IPS-NIHi11 (cell line): ENCODE measurements at regions not wholly inside any gene's neighbourhood (a gene's known extent, or its start where the extent isn't known, plus 50 kb on each side); places are given as distances from the start of the nearest gene placed in this dataset.
"Not testable (repeated sequence)": the region's sequence is repeated elsewhere in the genome, so short reads cannot be mapped to it uniquely, and the experiment has no call there.

Experiments used
- DNase-seq: peaks from one replicate; pipeline ENCODE4 v3.0.0; 2012; ENCODE audit warnings: mixed read lengths, low spot score

DNA sequence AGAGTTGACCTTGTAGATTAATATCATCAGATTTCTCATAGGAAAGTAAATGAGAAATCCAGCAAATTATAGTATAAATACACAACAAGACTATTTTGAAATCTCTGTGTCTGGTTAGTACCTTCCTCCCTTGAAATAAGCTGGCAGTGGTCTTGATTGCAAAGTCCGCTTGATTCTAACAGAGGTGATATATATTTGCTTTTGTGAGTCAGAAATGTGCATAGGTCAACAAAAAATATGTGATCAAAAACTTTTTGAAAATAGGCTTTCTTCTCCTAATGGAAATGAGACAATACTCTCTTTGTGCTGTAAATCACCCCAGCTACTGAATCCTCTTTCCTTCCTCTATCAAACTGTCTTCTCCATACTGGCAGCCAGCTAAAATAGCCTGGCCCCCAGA lies 749.2 kb upstream of the CDH10 start:
- no peak for DNase-seq

DNA sequence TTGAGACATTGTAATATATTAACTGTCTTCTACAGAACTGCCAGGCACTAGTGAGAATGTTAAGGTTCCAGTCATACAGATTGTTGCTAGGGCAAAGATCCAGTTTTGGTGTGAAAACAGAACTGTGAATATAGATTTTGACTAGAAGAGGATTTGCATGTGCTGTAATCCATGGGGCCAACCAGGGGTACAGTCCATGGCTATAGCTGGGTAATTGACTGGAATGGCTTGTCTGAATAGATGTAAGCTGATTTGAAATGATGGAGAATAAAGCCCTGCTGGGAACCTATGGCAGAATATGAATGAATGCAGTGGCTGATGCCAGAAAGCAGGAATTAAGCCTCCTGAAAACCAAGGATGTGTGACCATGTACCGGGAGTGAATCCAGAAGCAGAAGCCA lies 748.5 kb upstream of the CDH10 start:
- no peak for DNase-seq

DNA sequence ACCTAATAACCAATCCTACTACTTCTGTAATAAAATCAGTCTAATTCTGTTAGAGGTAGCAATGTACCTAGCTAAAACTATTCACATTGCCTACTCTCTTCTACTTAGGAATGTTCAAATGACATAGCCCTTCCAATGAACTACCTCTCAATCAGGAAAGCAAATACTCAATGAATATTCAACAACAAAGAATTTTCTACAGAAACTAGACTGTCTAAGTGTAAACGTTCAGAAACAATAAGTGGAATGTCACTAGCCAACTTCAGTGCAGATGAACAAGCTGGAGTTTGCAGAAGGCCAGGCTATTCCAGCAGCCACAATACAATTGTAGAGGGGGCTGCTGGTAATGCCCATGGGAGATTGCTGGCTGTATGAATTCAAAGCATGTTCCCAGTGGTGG lies 743.2 kb upstream of the CDH10 start:
- no peak for DNase-seq

DNA sequence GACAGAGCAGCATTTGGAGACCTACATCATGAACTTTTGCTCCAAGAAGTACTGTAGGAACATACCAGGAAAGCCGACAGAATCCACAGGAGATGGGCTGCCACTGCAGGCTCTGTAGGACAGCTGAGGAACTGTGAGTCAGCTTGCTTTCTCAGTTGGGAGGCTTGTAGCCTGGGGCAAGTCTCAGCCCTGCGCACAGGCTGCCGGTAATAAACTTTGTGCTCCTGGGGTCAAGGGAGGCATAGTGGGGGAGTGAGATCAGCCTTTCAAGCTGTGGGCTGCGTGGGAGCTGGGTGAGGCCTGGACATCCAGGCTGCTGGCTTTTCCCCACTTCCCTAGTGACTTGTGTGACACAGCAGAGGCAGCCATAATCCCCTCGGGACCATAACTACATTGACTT lies 718.0 kb upstream of the CDH10 start:
- no peak for DNase-seq

DNA sequence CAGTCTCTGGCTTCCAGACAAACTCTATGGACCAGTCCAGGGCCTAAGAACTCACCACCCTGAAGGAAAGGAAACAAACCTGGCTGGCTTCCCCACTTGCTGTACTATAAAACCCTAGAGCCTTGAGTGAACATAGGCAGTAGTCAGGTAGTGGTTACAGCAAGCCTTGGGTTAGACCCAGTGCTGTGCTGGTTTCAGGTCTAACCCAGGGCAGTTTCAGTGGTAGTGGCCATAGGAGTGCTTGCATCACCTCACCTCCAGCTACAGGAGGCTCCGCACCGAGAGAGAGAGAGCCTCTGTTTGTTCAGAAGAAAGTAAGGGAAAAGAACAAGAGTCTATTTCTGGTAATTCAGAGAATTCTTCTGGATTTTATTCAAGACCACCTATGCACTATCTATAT lies 714.1 kb upstream of the CDH10 start:
- no peak for DNase-seq

DNA sequence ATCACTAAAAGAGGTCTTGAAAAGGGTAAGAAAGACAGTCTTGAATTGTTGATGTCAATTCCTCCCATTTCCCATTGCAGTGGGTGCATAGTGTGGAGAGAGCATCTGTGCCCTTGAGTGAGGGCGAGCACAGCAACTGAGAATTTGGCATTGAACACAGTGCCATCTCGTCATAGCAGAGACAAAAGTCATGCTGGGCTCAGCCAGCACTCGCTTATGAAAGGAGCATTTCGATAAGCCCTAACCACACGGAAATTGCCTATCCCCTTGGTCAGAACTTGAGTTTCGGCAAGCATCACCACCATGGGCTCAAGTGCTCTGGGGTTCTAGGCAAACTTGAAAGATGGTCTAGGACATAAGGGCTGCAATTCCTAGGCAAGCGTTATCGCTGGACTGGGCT lies 712.8 kb upstream of the CDH10 start:
- DNase-seq, result no peak

DNA sequence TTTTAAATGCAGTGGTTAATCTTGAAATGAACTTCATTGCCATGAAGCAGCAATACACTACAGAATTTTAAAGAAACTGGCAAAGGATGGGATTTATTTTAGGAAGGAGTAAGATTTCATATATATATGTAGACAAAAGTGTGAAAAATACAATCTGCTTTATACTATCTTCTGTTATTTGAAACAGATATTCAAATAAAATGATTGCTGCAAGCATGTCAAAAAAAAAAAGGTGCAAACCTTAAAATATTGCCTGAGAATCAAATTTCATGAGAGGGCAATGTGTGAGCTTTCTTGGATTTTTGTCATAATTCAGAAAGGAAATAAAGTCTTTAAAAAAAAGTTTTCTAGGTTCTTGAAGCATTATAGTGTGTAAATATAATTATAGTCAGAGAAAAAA lies 705.0 kb upstream of the CDH10 start:
- DNase-seq, result no peak

DNA sequence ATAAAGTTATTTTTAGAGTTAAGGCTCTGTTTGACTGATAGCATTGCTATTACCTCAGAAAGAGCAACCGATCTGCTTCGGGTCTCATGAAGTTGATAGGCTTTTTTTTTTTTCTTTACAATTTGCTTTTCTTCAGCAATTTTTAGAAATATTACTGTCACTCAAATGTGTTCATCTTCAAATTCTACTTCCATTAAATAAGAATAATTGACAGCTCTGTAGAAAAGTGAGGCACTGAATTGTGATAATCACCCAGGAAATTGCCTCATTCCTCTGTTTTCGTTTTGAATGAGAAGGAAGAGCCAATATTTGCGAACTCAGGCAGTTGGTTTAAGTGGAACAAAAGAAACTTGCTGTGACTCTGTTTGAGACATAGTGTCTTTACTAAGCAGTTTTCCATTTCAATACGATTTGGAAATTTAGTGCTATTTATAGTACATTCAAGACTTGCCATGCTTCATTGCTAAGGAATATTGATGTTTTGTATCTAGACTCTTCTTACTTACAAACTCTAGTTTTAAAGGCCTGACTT lies 700.5 kb upstream of the CDH10 start:
- DNase-seq, result no peak

DNA sequence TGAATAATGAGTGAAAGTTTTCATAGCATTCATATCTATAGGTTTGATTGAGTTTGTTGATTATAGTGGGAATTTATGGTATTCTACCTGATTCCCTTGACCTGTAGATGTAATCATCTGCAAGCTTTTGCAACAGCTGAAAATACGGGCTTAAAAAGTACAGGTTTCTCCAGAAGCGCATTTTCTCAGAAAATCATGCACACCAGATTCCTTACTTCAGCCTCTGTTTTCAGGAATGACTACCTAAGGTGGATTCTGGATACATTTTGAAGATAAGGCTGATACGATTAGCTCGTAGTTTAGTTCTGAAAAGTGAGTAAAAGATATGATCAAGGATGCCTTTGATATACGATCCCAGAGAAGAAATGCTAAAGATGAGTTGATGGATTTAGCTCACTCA lies 694.8 kb upstream of the CDH10 start:
- no peak for DNase-seq

DNA sequence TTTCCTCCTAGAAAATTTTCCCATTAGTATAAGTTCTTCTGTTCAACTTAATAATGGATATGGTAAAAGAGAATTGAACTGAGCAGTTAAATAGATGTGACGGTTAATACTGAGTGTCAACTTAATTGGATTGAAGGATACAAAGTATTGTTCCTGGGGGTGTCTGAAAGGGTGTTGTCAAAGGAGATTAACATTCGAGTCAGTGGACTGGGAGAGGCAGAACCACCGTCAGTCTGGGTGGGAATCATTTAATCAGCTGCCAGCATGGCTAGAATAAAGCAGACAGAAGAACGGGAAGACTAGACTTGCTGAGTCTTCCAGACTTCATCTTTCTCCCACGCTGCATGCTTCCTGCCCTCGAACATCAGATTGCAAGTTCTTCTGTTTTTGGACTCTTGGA lies 689.6 kb upstream of the CDH10 start:
- no peak for DNase-seq

DNA sequence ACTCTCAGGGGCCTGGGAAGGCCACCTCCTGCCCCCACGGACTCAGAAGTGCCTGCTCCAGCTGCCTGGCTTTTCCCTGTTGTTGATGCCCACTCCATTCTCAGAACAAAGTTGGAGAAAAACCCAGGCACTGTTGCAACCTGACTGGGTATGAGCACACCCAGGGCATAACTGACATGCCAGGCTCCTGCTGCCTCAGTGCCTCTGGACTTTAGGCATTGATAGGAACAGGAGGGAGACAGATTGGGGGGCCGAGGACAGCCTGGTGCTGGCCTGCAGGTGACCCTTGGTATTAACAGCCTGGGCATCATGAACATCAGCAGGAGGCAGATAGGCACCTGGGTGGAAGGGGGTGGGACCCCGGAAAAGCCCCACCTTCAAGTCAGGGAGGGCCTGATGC lies 685.9 kb upstream of the CDH10 start:
- no peak for DNase-seq

DNA sequence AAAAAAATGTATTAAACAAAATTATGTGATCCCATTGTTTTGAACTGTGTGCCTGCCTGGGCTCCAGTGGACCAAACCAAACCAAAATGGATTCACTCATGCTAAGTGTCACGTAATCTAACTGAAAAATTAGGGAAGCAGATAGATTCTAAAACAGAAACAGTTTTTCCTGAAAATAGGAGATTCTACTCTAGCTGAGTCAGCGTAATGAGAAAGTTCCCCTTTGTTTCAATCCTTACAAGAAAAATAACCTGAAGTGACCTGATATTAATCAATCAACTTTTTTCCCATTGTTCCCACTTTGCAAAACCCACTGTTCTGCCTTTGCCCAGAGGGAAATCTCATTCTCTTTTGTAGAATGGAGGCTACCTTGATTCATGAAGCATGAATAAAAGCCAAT lies 682.4 kb upstream of the CDH10 start:
- no peak for DNase-seq

DNA sequence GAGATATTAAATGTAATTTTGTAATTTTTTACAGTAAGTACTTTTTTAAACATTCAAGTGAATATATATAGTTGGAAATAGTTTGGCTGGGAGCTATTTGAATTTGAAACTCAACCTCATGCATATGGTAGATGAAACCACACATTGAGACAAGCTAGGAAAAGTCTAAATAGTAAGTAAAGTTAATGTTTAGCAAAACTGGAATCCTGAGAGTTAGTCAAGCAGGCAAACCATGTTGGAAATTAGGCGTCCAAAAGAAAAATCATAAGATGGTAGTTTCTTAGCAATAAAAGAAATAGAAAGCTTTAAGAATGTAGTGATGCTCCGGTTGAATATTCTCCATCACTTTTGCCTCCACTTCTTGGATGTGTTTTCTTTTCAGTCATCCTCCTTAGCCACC lies 657.1 kb upstream of the CDH10 start:
- DNase-seq, result no peak

DNA sequence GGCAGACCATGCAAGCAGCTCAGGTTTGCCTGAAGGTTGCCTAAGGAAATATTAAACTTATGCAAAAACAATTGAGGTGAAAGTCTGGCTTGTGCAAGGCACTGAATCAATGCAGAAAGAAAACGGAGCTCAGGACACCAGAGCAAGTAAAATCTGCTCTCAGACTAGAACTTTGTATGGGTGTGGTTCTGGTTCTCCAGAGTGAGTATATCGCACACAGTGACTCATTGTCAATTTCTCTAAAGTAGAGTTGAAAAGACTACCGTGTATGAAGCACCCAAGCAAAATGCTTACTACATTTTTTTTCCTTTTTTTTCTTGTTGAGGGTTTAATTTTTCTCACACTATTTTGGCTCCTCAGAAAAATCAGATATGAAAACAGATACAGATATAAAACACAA lies 650.3 kb upstream of the CDH10 start:
- DNase-seq, result no peak

DNA sequence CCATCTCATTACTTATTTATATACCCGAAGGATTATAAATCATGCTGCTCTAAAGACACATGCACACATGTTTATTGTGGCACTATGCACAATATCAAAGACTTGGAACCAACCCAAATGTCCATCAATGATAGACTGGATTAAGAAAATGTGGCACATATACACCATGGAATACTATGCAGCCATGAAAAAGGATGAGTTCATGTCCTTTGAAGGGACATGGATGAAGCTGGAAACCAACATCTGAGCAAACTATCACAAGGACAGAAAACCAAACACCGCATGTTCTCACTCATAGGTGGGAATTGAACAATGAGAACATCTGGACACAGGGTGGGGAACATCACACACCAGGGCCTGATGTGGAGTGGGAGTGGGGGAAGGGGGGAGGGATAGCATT lies 645.0 kb upstream of the CDH10 start:
- not testable (repeated sequence) for DNase-seq

DNA sequence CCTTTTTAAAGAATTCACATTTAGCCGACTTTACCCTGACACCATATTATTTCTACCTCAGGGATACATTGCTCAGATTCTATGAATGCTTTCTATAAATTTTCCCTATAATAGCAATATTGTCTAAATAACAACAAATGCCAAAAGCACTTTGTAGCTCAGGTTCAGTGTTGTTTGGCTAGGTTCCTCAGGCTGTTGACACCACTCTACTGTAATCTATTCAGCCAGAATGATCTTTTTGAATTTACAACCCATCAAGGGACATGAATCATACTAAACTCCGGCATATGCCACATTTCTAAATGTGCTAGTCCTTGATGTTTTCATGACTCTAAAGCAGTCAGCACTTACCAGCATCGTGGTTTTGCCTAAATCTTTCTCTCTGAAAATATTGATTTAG lies 641.5 kb upstream of the CDH10 start:
- DNase-seq, result no peak

DNA sequence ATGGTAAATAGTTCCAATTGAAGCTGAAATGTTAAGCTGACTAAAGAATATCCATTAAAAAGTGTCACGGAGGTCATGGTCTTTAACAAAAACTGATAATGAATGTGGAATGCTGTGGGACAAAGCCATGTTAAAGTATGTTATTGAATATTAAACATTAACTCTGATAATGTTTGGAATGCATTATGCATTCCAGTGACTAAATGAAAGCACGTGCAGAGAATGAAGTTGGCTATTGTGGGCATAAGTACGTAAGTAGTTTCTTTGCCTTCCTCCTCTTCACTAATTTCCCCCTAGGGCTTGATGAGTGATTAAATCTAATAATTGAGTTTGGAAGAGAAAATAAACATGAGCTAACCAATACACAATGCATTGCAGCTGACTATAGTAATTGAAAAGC lies 640.4 kb upstream of the CDH10 start:
- DNase-seq, result no peak

DNA sequence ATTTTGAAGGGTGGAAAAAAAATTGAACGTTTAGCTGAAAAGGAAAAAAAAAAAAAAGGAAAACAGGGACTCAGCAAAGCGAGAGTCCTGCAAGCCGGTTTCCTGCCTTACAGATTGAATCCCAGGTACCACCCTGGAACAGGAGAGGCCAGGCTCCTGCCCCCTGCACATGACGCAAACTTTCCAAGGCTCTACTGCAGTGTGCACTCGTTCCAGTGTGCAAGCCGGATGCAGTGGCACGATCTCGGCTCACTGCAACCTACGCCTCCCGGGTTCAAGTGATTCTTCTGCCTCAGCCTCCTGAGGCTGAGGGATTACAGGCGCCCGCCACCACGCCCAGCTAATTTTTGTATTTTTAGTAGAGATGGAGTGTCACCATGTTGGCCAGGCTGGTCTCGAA lies 618.7 kb upstream of the CDH10 start:
- DNase-seq, result not testable (repeated sequence)

DNA sequence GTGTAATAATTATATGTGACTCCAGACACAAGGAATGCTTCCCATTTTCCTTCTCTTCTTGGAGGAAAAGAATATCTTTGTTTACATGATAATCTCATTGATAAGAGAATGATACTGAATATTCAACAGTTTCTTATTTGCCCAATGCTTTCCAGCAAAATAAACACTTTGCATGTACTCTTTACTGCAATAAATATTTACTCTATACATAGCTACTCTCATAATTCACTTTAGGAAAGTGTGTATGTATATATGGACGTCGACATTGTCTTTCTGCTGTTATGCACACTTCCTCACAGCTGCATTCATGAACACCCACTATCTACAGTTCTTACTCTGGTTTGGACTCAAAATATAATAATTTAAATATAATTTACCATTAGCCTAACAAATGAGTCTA lies 617.4 kb upstream of the CDH10 start:
- DNase-seq, result no peak

DNA sequence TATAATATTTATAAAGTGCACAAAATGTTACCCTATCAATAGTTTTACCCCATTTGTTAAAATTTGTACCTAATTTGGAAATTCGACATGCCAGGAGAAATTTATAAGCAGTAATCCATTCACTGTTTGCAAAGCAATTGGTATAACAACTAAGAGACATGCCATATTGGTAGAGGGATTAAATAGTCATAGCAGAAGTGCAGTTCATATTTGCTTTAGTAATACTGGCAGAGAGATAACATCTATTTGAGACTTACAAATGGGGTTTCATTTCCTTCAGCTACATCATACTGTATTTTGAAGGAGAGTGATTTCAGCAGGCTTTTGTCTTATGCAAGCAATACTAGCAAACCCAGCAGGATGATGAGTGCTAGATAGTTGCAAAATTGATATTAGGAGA lies 610.4 kb upstream of the CDH10 start:
- no peak for DNase-seq

DNA sequence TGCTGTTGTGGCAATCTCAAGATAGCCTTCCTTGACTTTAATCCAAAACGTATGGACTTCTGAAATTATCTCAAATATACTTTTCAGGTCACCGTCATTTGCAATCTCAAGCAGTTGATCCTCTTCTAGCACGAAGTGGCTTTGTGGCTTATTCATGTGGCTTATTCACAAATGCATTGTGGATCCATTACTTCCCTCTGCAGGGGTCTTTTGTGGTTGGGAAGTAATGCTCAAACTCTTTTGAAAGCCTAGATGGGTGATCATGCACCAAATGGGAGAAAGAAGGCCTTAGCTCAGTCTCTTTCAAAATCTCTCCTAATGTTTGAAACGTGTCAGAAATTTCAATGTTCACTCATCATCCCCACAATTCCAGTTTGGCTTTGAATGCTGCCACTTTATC lies 597.2 kb upstream of the CDH10 start:
- no peak for DNase-seq

DNA sequence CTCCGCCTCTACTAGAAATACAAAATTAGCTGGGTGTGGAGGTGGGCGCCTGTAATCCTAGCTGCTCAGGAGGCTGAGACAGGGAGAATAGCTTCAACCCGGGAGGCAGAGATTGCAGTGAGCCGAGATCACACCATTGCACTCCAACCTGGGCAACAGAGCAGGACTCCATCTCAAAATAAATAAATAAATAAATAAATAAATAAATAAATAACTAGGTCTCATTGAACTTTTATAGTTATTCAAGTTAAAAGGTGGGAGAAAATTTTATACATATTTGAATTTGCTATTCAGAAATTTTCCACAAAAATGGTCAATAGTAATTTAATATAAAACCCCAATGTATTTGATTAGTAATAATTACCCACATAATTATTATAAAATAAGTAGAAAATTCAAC lies 593.9 kb upstream of the CDH10 start:
- not testable (repeated sequence) for DNase-seq

DNA sequence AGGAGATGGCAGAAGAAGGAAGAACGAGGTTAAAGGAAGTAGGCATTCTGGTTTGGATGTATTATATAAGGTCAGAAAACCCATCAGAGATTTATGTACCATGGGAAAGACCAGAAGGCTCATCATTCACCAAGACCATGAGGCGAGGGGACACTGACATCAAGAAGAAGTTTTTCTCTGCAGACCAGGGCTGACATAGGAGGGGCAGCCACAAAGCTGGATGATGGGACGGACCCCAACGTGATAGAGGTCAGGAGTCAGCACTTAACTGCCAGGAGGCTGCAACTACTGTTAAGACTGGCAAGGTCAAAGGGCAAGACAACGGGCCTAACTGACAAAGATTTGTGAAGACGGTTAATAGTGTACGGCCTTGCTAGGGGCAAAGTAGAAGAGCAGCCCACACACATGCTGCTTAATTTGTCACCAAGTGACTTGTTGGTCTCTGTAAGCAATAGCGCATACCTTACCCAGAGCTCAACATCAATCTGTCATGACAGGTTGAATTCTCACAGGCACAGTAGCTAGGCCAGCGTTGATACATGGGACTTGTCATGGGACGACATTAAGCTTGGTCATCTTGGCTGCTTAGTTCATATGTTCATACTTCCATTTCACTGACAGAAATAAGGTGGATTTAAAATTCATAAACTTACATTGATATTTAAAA lies 579.7 kb upstream of the CDH10 start:
- no peak for DNase-seq

DNA sequence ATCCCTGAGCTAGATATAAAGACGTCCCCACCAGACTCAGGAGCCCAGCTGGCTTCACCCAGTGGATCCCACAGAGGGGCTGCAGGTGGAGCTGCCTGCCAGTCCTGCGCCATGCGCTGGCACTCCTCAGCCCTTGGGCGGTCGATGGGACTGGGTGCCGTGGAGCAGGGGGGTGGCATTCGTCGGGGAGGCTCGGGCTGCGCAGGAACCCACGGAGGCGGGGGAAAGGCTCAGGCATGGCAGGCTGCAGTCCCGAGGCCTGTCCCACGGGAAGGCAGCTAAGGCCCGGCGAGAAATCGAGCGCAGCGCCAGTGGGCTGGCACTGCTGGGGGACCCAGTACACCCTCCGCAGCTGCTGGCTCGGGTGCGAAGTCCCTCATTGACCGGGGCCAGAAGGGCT lies 555.1 kb upstream of the CDH10 start:
- not testable (repeated sequence) for DNase-seq
